Esophagus muscularis mucosa (tissue), 4 donors: ENCODE measurements at regions not wholly inside any gene's neighbourhood (a gene's known extent, or its start where the extent isn't known, plus 50 kb on each side); places are given as distances from the start of the nearest gene placed in this dataset.
"Not testable (repeated sequence)": the region's sequence is repeated elsewhere in the genome, so short reads cannot be mapped to it uniquely, and the experiment has no call there.

Source experiments
- EP300 ChIP-seq: sonication (generic); formaldehyde crosslinking; IDR thresholded peaks from one replicate; pipeline ENCODE4 v1.6.1; 2017; ENCODE audit warnings: antibody characterized with exemption
- POLR2A ChIP-seq: fragments of 450-650 bp; IDR thresholded peaks from one replicate; pipeline ENCODE4 v1.6.1; 2017; ENCODE audit warnings: antibody characterized with exemption, moderate library complexity, mild to moderate bottlenecking, low read depth
- POLR2AphosphoS5 ChIP-seq, 2 donors: sonication (generic); formaldehyde crosslinking; IDR thresholded peaks; one replicate each; pipeline ENCODE4 v1.6.1; 2017; ENCODE audit warnings: antibody characterized with exemption in 2 of 2
- TF ChIP-seq, protein P1 (sequence below), 3 experiments: fragments of 200-600 bp in 2 of 3; fragments of 450-650 bp in 1 of 3; sonication (generic) in 2 of 3; IDR thresholded peaks; one replicate each; pipeline ENCODE4 v1.5.1; 2017 to 2019; ENCODE audit warnings: antibody characterized with exemption in 3 of 3, mild to moderate bottlenecking in 2 of 3, moderate library complexity in 1 of 3

DNA sequence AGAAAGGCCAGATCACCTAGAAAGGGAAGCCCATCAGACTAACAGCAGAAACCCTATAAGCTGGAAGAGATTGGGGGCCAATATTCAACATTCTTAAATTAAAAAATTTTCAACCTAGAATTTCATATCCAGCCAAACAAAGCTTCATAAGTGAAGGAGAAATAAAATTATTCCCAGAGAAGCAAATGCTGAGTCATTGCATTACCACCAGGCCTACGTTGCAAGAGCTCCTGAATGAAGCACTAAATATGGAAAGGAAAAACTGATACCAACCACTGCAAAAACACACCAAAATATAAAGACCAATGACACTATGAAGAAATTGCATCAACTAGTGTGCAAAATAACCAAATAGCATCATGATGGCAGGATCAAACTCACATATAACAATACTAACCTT is 453.4 kb upstream of the PITX2 start:
- not testable (repeated sequence) for TF ChIP-seq POLR2AphosphoS5 (IDR thresholded peaks at IDR 0.05); POLR2A; EP300
- TF ChIP-seq, protein P1, sequence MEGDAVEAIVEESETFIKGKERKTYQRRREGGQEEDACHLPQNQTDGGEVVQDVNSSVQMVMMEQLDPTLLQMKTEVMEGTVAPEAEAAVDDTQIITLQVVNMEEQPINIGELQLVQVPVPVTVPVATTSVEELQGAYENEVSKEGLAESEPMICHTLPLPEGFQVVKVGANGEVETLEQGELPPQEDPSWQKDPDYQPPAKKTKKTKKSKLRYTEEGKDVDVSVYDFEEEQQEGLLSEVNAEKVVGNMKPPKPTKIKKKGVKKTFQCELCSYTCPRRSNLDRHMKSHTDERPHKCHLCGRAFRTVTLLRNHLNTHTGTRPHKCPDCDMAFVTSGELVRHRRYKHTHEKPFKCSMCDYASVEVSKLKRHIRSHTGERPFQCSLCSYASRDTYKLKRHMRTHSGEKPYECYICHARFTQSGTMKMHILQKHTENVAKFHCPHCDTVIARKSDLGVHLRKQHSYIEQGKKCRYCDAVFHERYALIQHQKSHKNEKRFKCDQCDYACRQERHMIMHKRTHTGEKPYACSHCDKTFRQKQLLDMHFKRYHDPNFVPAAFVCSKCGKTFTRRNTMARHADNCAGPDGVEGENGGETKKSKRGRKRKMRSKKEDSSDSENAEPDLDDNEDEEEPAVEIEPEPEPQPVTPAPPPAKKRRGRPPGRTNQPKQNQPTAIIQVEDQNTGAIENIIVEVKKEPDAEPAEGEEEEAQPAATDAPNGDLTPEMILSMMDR (IDR thresholded peaks at IDR 0.05) = not testable (repeated sequence)
